WERI-Rb-1 (cell line): ENCODE measurements at regions not wholly inside any gene's neighbourhood (a gene's known extent, or its start where the extent isn't known, plus 50 kb on each side); places are given as distances from the start of the nearest gene placed in this dataset.

Experiments used
- DNase-seq: peaks from one replicate; pipeline ENCODE4 v3.0.0-alpha.2; 2020
- H3K27ac ChIP-seq: fragments of 250-450 bp; sonication (Bioruptor Pico); 2 replicates; pipeline ENCODE4 v1.5.1; 2020; ENCODE audit warnings: mild to moderate bottlenecking, moderate library complexity
- H3K27me3 ChIP-seq: fragments of 250-450 bp; sonication (Bioruptor Pico); 2 replicates; pipeline ENCODE4 v1.5.1; 2021; ENCODE audit warnings: mild to moderate bottlenecking, low read depth, moderate library complexity; ENCODE audit not compliant: insufficient read depth, severe bottlenecking
- H3K36me3 ChIP-seq: fragments of 250-450 bp; sonication (Bioruptor Pico); 2 replicates; pipeline ENCODE4 v1.5.1; 2020; ENCODE audit warnings: mild to moderate bottlenecking, moderate library complexity
- H3K4me3 ChIP-seq: 2 replicates; pipeline ENCODE4 v1.5.1; 2011; ENCODE audit warnings: low read depth, mild to moderate bottlenecking, control low read depth, low read length
- H3K9me3 ChIP-seq: fragments of 250-450 bp; sonication (Bioruptor Pico); 2 replicates; pipeline ENCODE4 v1.5.1; 2021; ENCODE audit warnings: mild to moderate bottlenecking, moderate library complexity; ENCODE audit not compliant: severe bottlenecking
- TF ChIP-seq, protein P1 (sequence below): IDR thresholded peaks from 2 replicates; pipeline ENCODE4 v1.5.1; 2011; ENCODE audit warnings: low read depth, mild to moderate bottlenecking, control low read depth, inconsistent platforms, low read length

DNA sequence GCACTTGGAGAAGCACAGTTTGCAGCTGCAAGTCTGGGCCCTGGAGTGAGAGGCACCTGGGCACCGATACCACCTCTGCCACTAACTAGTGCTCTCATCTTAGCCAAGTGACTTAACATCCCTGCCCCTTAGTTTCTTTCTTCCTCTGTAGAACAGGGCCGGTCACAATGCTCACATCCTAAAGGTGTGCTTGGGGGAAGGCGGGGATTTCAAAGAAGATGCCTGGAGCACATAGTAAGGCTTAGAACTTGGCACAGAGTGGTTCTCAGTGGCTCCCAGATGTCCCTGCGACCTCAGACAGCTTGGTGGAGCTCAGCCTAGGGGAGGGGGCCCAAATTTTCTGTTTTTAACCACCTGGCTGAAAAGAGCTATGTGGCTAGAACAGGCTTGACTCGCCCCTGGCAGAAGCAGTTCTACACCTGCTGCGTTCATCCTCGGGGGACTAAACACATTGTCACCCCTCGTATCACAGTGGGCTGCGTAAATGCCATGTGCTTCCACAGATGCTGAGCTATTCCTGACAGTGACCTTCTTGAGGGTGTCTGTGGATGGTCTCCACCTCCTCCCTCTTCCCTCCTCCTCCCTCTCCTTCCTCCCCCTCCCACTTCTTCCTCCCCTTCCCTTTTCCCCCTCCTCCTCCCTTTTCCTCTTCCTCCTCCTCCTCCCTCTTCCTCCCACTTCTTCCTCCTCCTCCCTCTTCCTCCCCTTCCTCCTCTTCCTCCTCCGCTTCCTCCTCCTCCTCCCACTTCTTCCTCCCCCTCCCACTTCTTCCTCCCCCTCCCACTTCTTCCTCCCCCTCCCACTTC is 112.1 kb downstream of the PHETA1 start:
- TF ChIP-seq, protein P1, sequence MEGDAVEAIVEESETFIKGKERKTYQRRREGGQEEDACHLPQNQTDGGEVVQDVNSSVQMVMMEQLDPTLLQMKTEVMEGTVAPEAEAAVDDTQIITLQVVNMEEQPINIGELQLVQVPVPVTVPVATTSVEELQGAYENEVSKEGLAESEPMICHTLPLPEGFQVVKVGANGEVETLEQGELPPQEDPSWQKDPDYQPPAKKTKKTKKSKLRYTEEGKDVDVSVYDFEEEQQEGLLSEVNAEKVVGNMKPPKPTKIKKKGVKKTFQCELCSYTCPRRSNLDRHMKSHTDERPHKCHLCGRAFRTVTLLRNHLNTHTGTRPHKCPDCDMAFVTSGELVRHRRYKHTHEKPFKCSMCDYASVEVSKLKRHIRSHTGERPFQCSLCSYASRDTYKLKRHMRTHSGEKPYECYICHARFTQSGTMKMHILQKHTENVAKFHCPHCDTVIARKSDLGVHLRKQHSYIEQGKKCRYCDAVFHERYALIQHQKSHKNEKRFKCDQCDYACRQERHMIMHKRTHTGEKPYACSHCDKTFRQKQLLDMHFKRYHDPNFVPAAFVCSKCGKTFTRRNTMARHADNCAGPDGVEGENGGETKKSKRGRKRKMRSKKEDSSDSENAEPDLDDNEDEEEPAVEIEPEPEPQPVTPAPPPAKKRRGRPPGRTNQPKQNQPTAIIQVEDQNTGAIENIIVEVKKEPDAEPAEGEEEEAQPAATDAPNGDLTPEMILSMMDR = no peak
- H3K4me3 ChIP-seq = no peak overlapping the region
- no peaks in the 10 kb centered on the region for H3K36me3 ChIP-seq
- H3K9me3 ChIP-seq = no peaks in the 10 kb centered on the region
- DNase-seq = no peak
- H3K27me3 ChIP-seq = no peaks in the 10 kb centered on the region
- no peak overlapping the region for H3K27ac ChIP-seq

DNA sequence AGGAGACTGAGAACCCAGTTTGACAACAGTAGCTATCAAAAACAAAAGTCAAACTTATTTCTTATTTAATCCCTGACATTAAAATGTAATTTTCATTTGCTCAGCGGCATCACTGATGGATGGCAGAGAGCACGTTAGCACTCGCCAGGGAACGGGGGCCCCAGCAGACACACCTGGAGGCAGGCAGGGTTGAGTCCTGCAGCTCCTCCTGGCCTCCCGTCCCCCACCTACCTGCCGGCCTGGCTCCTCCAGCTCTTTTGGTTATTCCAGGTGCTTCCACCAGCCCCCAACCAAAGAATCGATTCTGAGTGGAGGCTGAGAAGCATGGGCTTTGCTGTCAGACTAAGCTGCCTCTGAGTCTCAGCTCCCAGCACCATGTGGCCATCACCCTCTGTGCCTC is 113.6 kb downstream of the PHETA1 start:
- no peaks in the 10 kb centered on the region for H3K27me3 ChIP-seq
- DNase-seq = no peak
- no peak overlapping the region for H3K27ac ChIP-seq
- H3K9me3 ChIP-seq = no peaks in the 10 kb centered on the region
- TF ChIP-seq, protein P1 = no peak
- no peaks in the 10 kb centered on the region for H3K36me3 ChIP-seq
- H3K4me3 ChIP-seq = no peak overlapping the region

DNA sequence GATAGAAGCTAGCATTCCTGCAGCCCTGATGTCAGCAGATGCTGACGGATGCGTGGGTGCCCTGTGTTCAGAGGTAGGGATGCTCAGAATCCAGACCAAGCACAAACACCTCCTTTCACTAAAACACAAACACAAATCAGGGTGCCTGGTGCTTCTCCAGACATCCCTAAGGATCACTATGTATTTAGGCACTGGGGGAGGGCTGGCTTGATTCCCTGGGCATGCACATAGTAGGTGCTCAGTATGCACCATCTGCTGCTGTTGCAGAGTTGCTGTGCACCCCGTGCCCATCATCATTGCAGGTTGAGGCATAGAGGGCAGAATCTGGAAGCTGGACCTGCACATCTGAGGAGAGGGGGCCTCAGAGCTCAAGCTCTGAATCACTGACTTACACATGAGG is 114.8 kb downstream of the PHETA1 start:
- H3K36me3 ChIP-seq = no peaks in the 10 kb centered on the region
- DNase-seq = no peak
- TF ChIP-seq, protein P1 = no peak

DNA sequence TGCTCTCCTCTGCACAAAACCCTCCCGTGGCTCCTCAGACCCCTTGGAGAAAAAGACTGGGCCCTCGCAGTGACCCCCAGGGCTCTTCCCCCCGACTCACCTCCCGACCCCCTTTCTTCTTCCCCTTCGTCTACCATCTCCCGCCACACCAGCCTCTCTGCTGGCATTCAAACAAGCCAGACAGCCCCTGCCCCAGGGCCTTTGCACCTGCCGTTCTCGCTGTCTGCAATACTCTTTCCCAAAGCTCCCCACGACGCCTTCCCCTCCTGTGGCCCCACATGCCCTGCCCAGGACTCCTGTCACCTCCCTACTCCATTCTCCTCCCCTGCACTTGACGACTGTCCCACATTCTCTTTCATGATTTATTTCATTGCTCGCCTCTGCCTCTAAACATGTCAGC is 115.7 kb downstream of the PHETA1 start:
- no peak overlapping the region for H3K4me3 ChIP-seq
- DNase-seq = no peak
- H3K36me3 ChIP-seq = no peaks in the 10 kb centered on the region
- no peaks in the 10 kb centered on the region for H3K9me3 ChIP-seq
- TF ChIP-seq, protein P1 = no peak
- H3K27ac ChIP-seq = no peak overlapping the region
- H3K27me3 ChIP-seq = no peaks in the 10 kb centered on the region

More for the DNA sequence above, 114.8 kb downstream of the PHETA1 start:
- Histone ChIP-seq H3K27me3 (no peaks in the 10 kb centered on the region), H3K9me3 (no peaks in the 10 kb centered on the region), H3K27ac (no peak overlapping the region), H3K4me3 (no peak overlapping the region)

DNA sequence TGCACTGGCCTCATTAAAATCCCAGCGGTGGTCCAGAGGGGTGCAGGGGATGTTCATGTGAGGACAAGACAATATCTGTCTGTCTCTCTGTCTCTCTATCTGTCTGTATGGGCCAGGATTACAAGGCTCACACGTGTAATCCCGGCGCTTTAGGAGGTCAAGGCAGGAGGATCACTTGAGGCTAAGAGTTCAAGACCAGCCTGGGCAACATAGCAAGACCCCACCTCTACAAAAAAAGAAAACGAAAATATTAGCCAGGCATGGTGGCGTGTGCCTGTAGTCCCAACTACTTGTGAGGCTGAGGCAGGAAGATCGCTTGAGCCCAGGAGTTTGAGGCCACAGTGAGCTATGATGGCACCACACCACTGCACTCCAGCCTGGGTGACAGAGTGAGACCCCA is 117.1 kb downstream of the PHETA1 start:
- Histone ChIP-seq H3K4me3 (no peak overlapping the region), H3K27me3 (no peaks in the 10 kb centered on the region), H3K9me3 (no peaks in the 10 kb centered on the region), H3K36me3 (no peaks in the 10 kb centered on the region), H3K27ac (no peak overlapping the region)
- TF ChIP-seq, protein P1 = no peak
- no peak for DNase-seq
